Astrocyte (in vitro differentiated cells and primary cell): ENCODE measurements at regions not wholly inside any gene's neighbourhood (a gene's known extent, or its start where the extent isn't known, plus 50 kb on each side); places are given as distances from the start of the nearest gene placed in this dataset.

Source experiments
- DNase-seq: peaks from one replicate; pipeline ENCODE4 v3.0.0-alpha.2; 2010; ENCODE audit warnings: low read depth
- FAIRE-seq: peaks from 2 replicates; lab custom pipeline; 2011; peaks lifted over from hg19 to GRCh38; lab: Jason Lieb, UNC
- H2AFZ ChIP-seq: 2 replicates; pipeline ENCODE4 v1.6.0; 2012; ENCODE audit warnings: low read depth, low read length, inconsistent platforms
- H3K27ac ChIP-seq: 2 replicates; pipeline ENCODE4 v1.5.1; 2011; ENCODE audit warnings: low read depth, low read length, inconsistent platforms
- H3K27me3 ChIP-seq: 2 replicates; pipeline ENCODE4 v1.6.0; 2011; ENCODE audit warnings: low read length, inconsistent platforms; ENCODE audit not compliant: insufficient read depth
- H3K36me3 ChIP-seq: 2 replicates; pipeline ENCODE4 v1.5.1; 2011; ENCODE audit warnings: low read length, inconsistent platforms; ENCODE audit not compliant: insufficient read depth
- H3K4me1 ChIP-seq: 2 replicates; pipeline ENCODE4 v1.5.1; 2011; ENCODE audit warnings: low read length, inconsistent platforms; ENCODE audit not compliant: insufficient read depth
- H3K4me2 ChIP-seq: 2 replicates; pipeline ENCODE4 v1.6.0; 2012; ENCODE audit warnings: low read length, inconsistent platforms
- H3K4me3 ChIP-seq: 2 replicates; pipeline ENCODE4 v1.5.1; 2011; ENCODE audit warnings: low read depth, mild to moderate bottlenecking, low read length, inconsistent platforms; ENCODE audit not compliant: insufficient read depth
- H3K79me2 ChIP-seq: 2 replicates; pipeline ENCODE4 v1.6.0; 2012; ENCODE audit warnings: mild to moderate bottlenecking, low read length, inconsistent platforms; ENCODE audit not compliant: insufficient read depth
- H3K9ac ChIP-seq: 2 replicates; pipeline ENCODE4 v1.6.0; 2012; ENCODE audit warnings: mild to moderate bottlenecking, low read length, inconsistent platforms
- H3K9me3 ChIP-seq: 2 replicates; pipeline ENCODE4 v1.5.1; 2012; ENCODE audit warnings: low read depth, mild to moderate bottlenecking, low read length, inconsistent platforms; ENCODE audit not compliant: insufficient read depth
- H4K20me1 ChIP-seq: 2 replicates; pipeline ENCODE4 v1.6.0; 2012; ENCODE audit warnings: low read length, inconsistent platforms; ENCODE audit not compliant: insufficient read depth
- H3K27ac Mint-ChIP-seq: one replicate; pipeline ENCODE4 v1.8.0; 2021; ENCODE audit warnings: mild to moderate bottlenecking, mixed read lengths; ENCODE audit not compliant: unreplicated experiment
- H3K27me3 Mint-ChIP-seq: one replicate; pipeline ENCODE4 v1.8.0; 2021; ENCODE audit warnings: low read depth, mixed read lengths; ENCODE audit not compliant: unreplicated experiment
- H3K36me3 Mint-ChIP-seq: one replicate; pipeline ENCODE4 v1.8.0; 2021; ENCODE audit warnings: low read depth, mixed read lengths; ENCODE audit not compliant: unreplicated experiment
- H3K4me1 Mint-ChIP-seq: one replicate; pipeline ENCODE4 v1.8.0; 2021; ENCODE audit warnings: low read depth, mixed read lengths; ENCODE audit not compliant: unreplicated experiment
- H3K4me3 Mint-ChIP-seq: one replicate; pipeline ENCODE4 v1.8.0; 2021; ENCODE audit warnings: mild to moderate bottlenecking, moderate library complexity, mixed read lengths; ENCODE audit not compliant: unreplicated experiment
- H3K9me3 Mint-ChIP-seq: one replicate; pipeline ENCODE4 v1.8.0; 2021; ENCODE audit warnings: mild to moderate bottlenecking, mixed read lengths; ENCODE audit not compliant: unreplicated experiment
- CTCF ChIP-seq: IDR thresholded peaks from 2 replicates; pipeline ENCODE4 v1.5.1; 2011; ENCODE audit warnings: low read depth, mild to moderate bottlenecking, inconsistent platforms, low read length, moderate library complexity; ENCODE audit not compliant: insufficient read depth
- EZH2 ChIP-seq: IDR thresholded peaks from 2 replicates; pipeline ENCODE4 v1.6.1; 2012; ENCODE audit warnings: mild to moderate bottlenecking, low read length, inconsistent platforms; ENCODE audit not compliant: insufficient read depth

GRCh38 chr11:80815752-80816453, 1375.1 kb upstream of the TENM4 start:
- no peak overlapping the region for H3K9ac ChIP-seq
- Mint-ChIP-seq H3K4me3 (no peak overlapping the region), H3K4me1 (peaks cover 3% of the 10 kb centered on the region), H3K27me3 (no peaks in the 10 kb centered on the region), H3K9me3 (no peaks in the 10 kb centered on the region), H3K27ac (no peak overlapping the region), H3K36me3 (no peaks in the 10 kb centered on the region)
- FAIRE-seq (no peak), DNase-seq (no peak)
- H3K4me2 ChIP-seq, result no peak overlapping the region
- TF ChIP-seq CTCF (no peak), EZH2 (no peak)
- H3K4me1 ChIP-seq, result no peaks in the 10 kb centered on the region
- H3K27me3 ChIP-seq, result no peaks in the 10 kb centered on the region
- no peaks in the 10 kb centered on the region for H3K9me3 ChIP-seq
- no peak overlapping the region for H3K4me3 ChIP-seq
- H3K27ac ChIP-seq, result no peak overlapping the region
- H4K20me1 ChIP-seq, result no peaks in the 10 kb centered on the region
- H2AFZ ChIP-seq, result no peak overlapping the region
- H3K79me2 ChIP-seq, result no peaks in the 10 kb centered on the region
- no peaks in the 10 kb centered on the region for H3K36me3 ChIP-seq

- FAIRE-seq (no peak), DNase-seq (no peak)
- H4K20me1 ChIP-seq, result no peaks in the 10 kb centered on the region
- H3K4me3 Mint-ChIP-seq, result no peak overlapping the region
- H3K79me2 ChIP-seq, result no peaks in the 10 kb centered on the region
- no peak overlapping the region for H3K9ac ChIP-seq
- H3K4me3 ChIP-seq, result no peak overlapping the region
- no peak overlapping the region for H3K4me2 ChIP-seq
- H3K27me3 Mint-ChIP-seq, result no peaks in the 10 kb centered on the region
- H3K4me1 ChIP-seq, result no peaks in the 10 kb centered on the region
- H3K27ac ChIP-seq, result no peak overlapping the region
- H3K36me3 ChIP-seq, result no peaks in the 10 kb centered on the region
- H3K9me3 Mint-ChIP-seq, result no peaks in the 10 kb centered on the region
- H3K36me3 Mint-ChIP-seq, result no peaks in the 10 kb centered on the region
- TF ChIP-seq EZH2, result no peak
- TF ChIP-seq CTCF, result no peak
- no peak overlapping the region for H2AFZ ChIP-seq
- peaks cover 3% of the 10 kb centered on the region for H3K4me1 Mint-ChIP-seq
- H3K27ac Mint-ChIP-seq, result no peak overlapping the region
- H3K27me3 ChIP-seq, result no peaks in the 10 kb centered on the region
- H3K9me3 ChIP-seq, result no peaks in the 10 kb centered on the region
Observed at GRCh38 chr11:80814813-80815212, 1374.0 kb upstream of the TENM4 start.

GRCh38 chr11:80810695-80811094, 1369.9 kb upstream of the TENM4 start:
- FAIRE-seq (no peak), DNase-seq (no peak)
- Histone ChIP-seq H4K20me1 (no peaks in the 10 kb centered on the region), H3K4me2 (no peak overlapping the region), H3K27ac (no peak overlapping the region), H3K9me3 (no peaks in the 10 kb centered on the region), H3K79me2 (no peaks in the 10 kb centered on the region), H2AFZ (no peak overlapping the region), H3K27me3 (no peaks in the 10 kb centered on the region), H3K36me3 (no peaks in the 10 kb centered on the region), H3K4me3 (no peak overlapping the region), H3K4me1 (no peaks in the 10 kb centered on the region), H3K9ac (no peak overlapping the region)
- no peak for TF ChIP-seq EZH2
- TF ChIP-seq CTCF, result no peak
- Mint-ChIP-seq H3K4me3 (no peak overlapping the region), H3K9me3 (no peaks in the 10 kb centered on the region), H3K36me3 (no peaks in the 10 kb centered on the region), H3K27me3 (no peaks in the 10 kb centered on the region), H3K27ac (no peak overlapping the region), H3K4me1 (peaks cover 3% of the 10 kb centered on the region)
